MG63 (cell line): ENCODE measurements at regions not wholly inside any gene's neighbourhood (a gene's known extent, or its start where the extent isn't known, plus 50 kb on each side); places are given as distances from the start of the nearest gene placed in this dataset.
A peak's percentile ranks its signal among the peaks of the same experiment; 100 is the strongest.
"Not testable (repeated sequence)": the region's sequence is repeated elsewhere in the genome, so short reads cannot be mapped to it uniquely, and the experiment has no call there.

ENCODE experiments used
- DNase-seq: peaks from one replicate; pipeline ENCODE4 v3.0.0-alpha.2; 2020
- H3K27me3 ChIP-seq: fragments of 250-450 bp; sonication (Bioruptor Pico); 2 replicates; pipeline ENCODE4 v1.5.1; 2020; ENCODE audit warnings: mild to moderate bottlenecking, moderate library complexity
- H3K36me3 ChIP-seq: fragments of 250-450 bp; sonication (Bioruptor Pico); 2 replicates; pipeline ENCODE4 v1.5.1; 2020; ENCODE audit warnings: mild to moderate bottlenecking, moderate library complexity
- H3K4me3 ChIP-seq: fragments of 250-450 bp; sonication (Bioruptor Pico); 2 replicates; pipeline ENCODE4 v1.5.1; 2020; ENCODE audit warnings: mild to moderate bottlenecking, moderate library complexity
- H3K9me3 ChIP-seq: fragments of 250-450 bp; sonication (Bioruptor Pico); 2 replicates; pipeline ENCODE4 v1.5.1; 2020; ENCODE audit warnings: mild to moderate bottlenecking, moderate library complexity

- Histone ChIP-seq H3K9me3 (no peaks in the 10 kb centered on the region), H3K4me3 (no peak overlapping the region), H3K36me3 (peaks cover 26% of the 10 kb centered on the region), H3K27me3 (no peaks in the 10 kb centered on the region)
- DNase-seq: no peak
Measured at GRCh38 chr17:64750891-64751677, 89.0 kb upstream of the SMURF2 start.

- DNase-seq: no peak
- no peak overlapping the region for H3K4me3 ChIP-seq
- no peaks in the 10 kb centered on the region for H3K27me3 ChIP-seq
- peaks cover 22% of the 10 kb centered on the region for H3K36me3 ChIP-seq
- H3K9me3 ChIP-seq: no peaks in the 10 kb centered on the region
Measured at GRCh38 chr17:64750478-64750877, 88.4 kb upstream of the SMURF2 start.

- H3K36me3 ChIP-seq: peaks cover 22% of the 10 kb centered on the region
- no peaks in the 10 kb centered on the region for H3K27me3 ChIP-seq
- DNase-seq: no peak
- H3K4me3 ChIP-seq: no peak overlapping the region
- no peaks in the 10 kb centered on the region for H3K9me3 ChIP-seq
Measured at GRCh38 chr17:64749306-64749705, 87.2 kb upstream of the SMURF2 start.

- no peaks in the 10 kb centered on the region for H3K9me3 ChIP-seq
- H3K36me3 ChIP-seq: peaks cover 13% of the 10 kb centered on the region
- DNase-seq: no peak
- H3K27me3 ChIP-seq: no peaks in the 10 kb centered on the region
- H3K4me3 ChIP-seq: no peak overlapping the region
Measured at GRCh38 chr17:64747938-64748540, 85.9 kb upstream of the SMURF2 start.

- Histone ChIP-seq H3K4me3 (no peak overlapping the region), H3K36me3 (no peaks in the 10 kb centered on the region), H3K9me3 (no peaks in the 10 kb centered on the region), H3K27me3 (no peaks in the 10 kb centered on the region)
- no peak for DNase-seq
Measured at GRCh38 chr17:64742326-64742725, 80.2 kb upstream of the SMURF2 start.

GRCh38 chr17:64741916-64742315 is 79.8 kb upstream of the SMURF2 start:
- not testable (repeated sequence) for H3K9me3 ChIP-seq, H3K4me3 ChIP-seq, H3K27me3 ChIP-seq, H3K36me3 ChIP-seq
- peak; percentile 79 for DNase-seq

- DNase-seq: peak; percentile 85
- Histone ChIP-seq H3K36me3 (no peaks in the 10 kb centered on the region), H3K27me3 (no peaks in the 10 kb centered on the region), H3K4me3 (no peak overlapping the region), H3K9me3 (no peaks in the 10 kb centered on the region)
Measured at GRCh38 chr17:64741038-64741641, 79.0 kb upstream of the SMURF2 start.

GRCh38 chr17:64739316-64740058 is 77.4 kb upstream of the SMURF2 start:
- Histone ChIP-seq H3K9me3 (no peaks in the 10 kb centered on the region), H3K36me3 (no peaks in the 10 kb centered on the region), H3K4me3 (no peak overlapping the region), H3K27me3 (no peaks in the 10 kb centered on the region)
- DNase-seq: peak; percentile 81

- Histone ChIP-seq H3K36me3 (no peaks in the 10 kb centered on the region), H3K27me3 (no peaks in the 10 kb centered on the region), H3K9me3 (no peaks in the 10 kb centered on the region), H3K4me3 (no peak overlapping the region)
- DNase-seq: peak; percentile 56
Measured at GRCh38 chr17:64736804-64737492, 74.8 kb upstream of the SMURF2 start.

GRCh38 chr17:64732336-64733006 is 70.4 kb upstream of the SMURF2 start:
- Histone ChIP-seq H3K36me3 (no peaks in the 10 kb centered on the region), H3K9me3 (no peaks in the 10 kb centered on the region), H3K4me3 (no peak overlapping the region), H3K27me3 (no peaks in the 10 kb centered on the region)
- peak; percentile 99 for DNase-seq

- H3K4me3 ChIP-seq, H3K9me3 ChIP-seq, H3K36me3 ChIP-seq, H3K27me3 ChIP-seq: not testable (repeated sequence)
- DNase-seq: peak; percentile 56
Measured at GRCh38 chr17:64730023-64730422, 67.9 kb upstream of the SMURF2 start.

GRCh38 chr17:64729201-64729600 is 67.1 kb upstream of the SMURF2 start:
- no peak for DNase-seq
- H3K4me3 ChIP-seq: no peak overlapping the region

GRCh38 chr17:64728041-64728695 is 66.1 kb upstream of the SMURF2 start:
- H3K4me3 ChIP-seq: no peak overlapping the region
- DNase-seq: no peak
- no peaks in the 10 kb centered on the region for H3K27me3 ChIP-seq
- H3K9me3 ChIP-seq: no peaks in the 10 kb centered on the region
- no peaks in the 10 kb centered on the region for H3K36me3 ChIP-seq

More at GRCh38 chr17:64729201-64729600, 67.1 kb upstream of the SMURF2 start:
- no peaks in the 10 kb centered on the region for H3K27me3 ChIP-seq
- H3K9me3 ChIP-seq: no peaks in the 10 kb centered on the region
- H3K36me3 ChIP-seq: no peaks in the 10 kb centered on the region

- H3K27me3 ChIP-seq, DNase-seq, H3K9me3 ChIP-seq, H3K4me3 ChIP-seq, H3K36me3 ChIP-seq: not testable (repeated sequence)
Measured at GRCh38 chr17:64726025-64726424, 63.9 kb upstream of the SMURF2 start.

GRCh38 chr17:64724246-64724645 is 62.1 kb upstream of the SMURF2 start:
- peak; percentile 98 for DNase-seq
- not testable (repeated sequence) for H3K36me3 ChIP-seq, H3K9me3 ChIP-seq, H3K27me3 ChIP-seq, H3K4me3 ChIP-seq

- Histone ChIP-seq H3K27me3 (no peaks in the 10 kb centered on the region), H3K9me3 (no peaks in the 10 kb centered on the region), H3K36me3 (no peaks in the 10 kb centered on the region), H3K4me3 (no peak overlapping the region)
- DNase-seq: peak; percentile 56
Measured at GRCh38 chr17:64723781-64724180, 61.7 kb upstream of the SMURF2 start.
